Type B pancreatic cell (in vitro differentiated cells): ENCODE measurements at regions not wholly inside any gene's neighbourhood (a gene's known extent, or its start where the extent isn't known, plus 50 kb on each side); places are given as distances from the start of the nearest gene placed in this dataset.

Source experiments
- DNase-seq: peaks from one replicate; pipeline ENCODE4 v3.0.0; 2021; ENCODE audit warnings: mixed read lengths; ENCODE audit not compliant: unreplicated experiment; ENCODE audit errors: extremely low spot score
- H3K27ac Mint-ChIP-seq: 2 replicates; pipeline ENCODE4 v1.8.0; 2021; ENCODE audit warnings: mild to moderate bottlenecking, mixed read lengths
- H3K27me3 Mint-ChIP-seq: 2 replicates; pipeline ENCODE4 v1.8.0; 2021; ENCODE audit warnings: mixed read lengths
- H3K36me3 Mint-ChIP-seq: 2 replicates; pipeline ENCODE4 v1.8.0; 2021; ENCODE audit warnings: mixed read lengths
- H3K4me1 Mint-ChIP-seq: one replicate; pipeline ENCODE4 v1.8.0; 2021; ENCODE audit warnings: mixed read lengths; ENCODE audit not compliant: unreplicated experiment
- H3K4me3 Mint-ChIP-seq: 2 replicates; pipeline ENCODE4 v1.8.0; 2021; ENCODE audit warnings: mild to moderate bottlenecking, mixed read lengths
- H3K9me3 Mint-ChIP-seq: 2 replicates; pipeline ENCODE4 v1.8.0; 2021; ENCODE audit warnings: mixed read lengths
- CTCF ChIP-seq: fragments of 200-600 bp; sonication (generic); conservative IDR thresholded peaks from 2 replicates; pipeline ENCODE4 v1.5.0; 2021; ENCODE audit warnings: antibody characterized with exemption, mild to moderate bottlenecking

GRCh38 chr22:19591568-19591967 lies 67.4 kb upstream of the CLDN5 start:
- H3K27me3 Mint-ChIP-seq, result peaks cover 8% of the 10 kb centered on the region
- no peaks in the 10 kb centered on the region for H3K9me3 Mint-ChIP-seq
- no peak overlapping the region for H3K27ac Mint-ChIP-seq

GRCh38 chr22:19592464-19592863 lies 68.3 kb upstream of the CLDN5 start:
- Mint-ChIP-seq H3K4me3 (no peak overlapping the region), H3K27me3 (peaks cover 8% of the 10 kb centered on the region), H3K27ac (no peak overlapping the region), H3K9me3 (no peaks in the 10 kb centered on the region), H3K4me1 (no peaks in the 10 kb centered on the region), H3K36me3 (no peaks in the 10 kb centered on the region)
- DNase-seq, result no peak
- TF ChIP-seq CTCF, result no peak

More at GRCh38 chr22:19591568-19591967, 67.4 kb upstream of the CLDN5 start:
- DNase-seq, result no peak
- no peak for TF ChIP-seq CTCF
- Mint-ChIP-seq H3K36me3 (no peaks in the 10 kb centered on the region), H3K4me3 (no peak overlapping the region), H3K4me1 (no peaks in the 10 kb centered on the region)

- TF ChIP-seq CTCF, result no peak
- no peaks in the 10 kb centered on the region for H3K9me3 Mint-ChIP-seq
- H3K27ac Mint-ChIP-seq, result no peak overlapping the region
- H3K36me3 Mint-ChIP-seq, result no peaks in the 10 kb centered on the region
- no peak overlapping the region for H3K4me3 Mint-ChIP-seq
- no peaks in the 10 kb centered on the region for H3K4me1 Mint-ChIP-seq
- peaks cover 8% of the 10 kb centered on the region for H3K27me3 Mint-ChIP-seq
- DNase-seq, result no peak
Measured at GRCh38 chr22:19593991-19594569, 69.9 kb upstream of the CLDN5 start.

GRCh38 chr22:19595532-19595931 lies 71.3 kb upstream of the CLDN5 start:
- Mint-ChIP-seq H3K27ac (no peak overlapping the region), H3K4me3 (no peak overlapping the region), H3K9me3 (no peaks in the 10 kb centered on the region), H3K4me1 (no peaks in the 10 kb centered on the region), H3K27me3 (peaks cover 3% of the 10 kb centered on the region), H3K36me3 (no peaks in the 10 kb centered on the region)
- DNase-seq, result no peak
- TF ChIP-seq CTCF, result no peak

- Mint-ChIP-seq H3K4me1 (no peaks in the 10 kb centered on the region), H3K27me3 (peaks cover 3% of the 10 kb centered on the region), H3K4me3 (no peak overlapping the region), H3K36me3 (no peaks in the 10 kb centered on the region), H3K27ac (no peak overlapping the region), H3K9me3 (no peaks in the 10 kb centered on the region)
- no peak for DNase-seq
- no peak for TF ChIP-seq CTCF
Measured at GRCh38 chr22:19596680-19597398, 72.6 kb upstream of the CLDN5 start.
